Neural cell (in vitro differentiated cells): ENCODE measurements at regions not wholly inside any gene's neighbourhood (a gene's known extent, or its start where the extent isn't known, plus 50 kb on each side); places are given as distances from the start of the nearest gene placed in this dataset.
"Not testable (repeated sequence)": the region's sequence is repeated elsewhere in the genome, so short reads cannot be mapped to it uniquely, and the experiment has no call there.

Experiments
- H2AFZ ChIP-seq: fragments of 200-600, 300-800 bp; sonication (generic), shearing (Covaris generic); 2 replicates; pipeline ENCODE4 v1.6.0; 2014; ENCODE audit warnings: low read depth, mild to moderate bottlenecking, antibody characterized with exemption, low read length, moderate library complexity
- H3F3A ChIP-seq: fragments of 200-600 bp; shearing (Covaris generic); 2 replicates; pipeline ENCODE4 v1.6.1; 2016; ENCODE audit warnings: mild to moderate bottlenecking, moderate library complexity, mixed read lengths, antibody characterized with exemption, low read length; ENCODE audit not compliant: insufficient read depth, poor library complexity, severe bottlenecking
- H3K27ac ChIP-seq: fragments of 200-600, 300-800 bp; sonication (generic), shearing (Covaris generic); 2 replicates; pipeline ENCODE4 v1.5.1; 2014; ENCODE audit warnings: mild to moderate bottlenecking, low read length, moderate library complexity
- H3K27me3 ChIP-seq: fragments of 300-800, 200-600 bp; sonication (generic), shearing (Covaris generic); 2 replicates; pipeline ENCODE4 v1.6.0; 2014; ENCODE audit warnings: mild to moderate bottlenecking, low read depth, low read length, moderate library complexity; ENCODE audit not compliant: insufficient read depth
- H3K36me3 ChIP-seq: fragments of 300-800, 200-600 bp; sonication (generic), shearing (Covaris generic); 2 replicates; pipeline ENCODE4 v1.5.1; 2014; ENCODE audit warnings: mild to moderate bottlenecking, antibody characterized with exemption, low read length, moderate library complexity; ENCODE audit not compliant: insufficient read depth
- H3K4me2 ChIP-seq: fragments of 300-800, 200-600 bp; sonication (generic), shearing (Covaris generic); 2 replicates; pipeline ENCODE4 v1.6.0; 2014; ENCODE audit warnings: mild to moderate bottlenecking, low read length
- H3K4me3 ChIP-seq: fragments of 300-800, 200-600 bp; sonication (generic), shearing (Covaris generic); 2 replicates; pipeline ENCODE4 v1.5.1; 2014; ENCODE audit warnings: mild to moderate bottlenecking, low read length, moderate library complexity
- H3K79me2 ChIP-seq: fragments of 200-600 bp; shearing (Covaris generic); replicated peaks from 2 replicates; pipeline ENCODE4 v1.6.0; 2014; ENCODE audit warnings: mild to moderate bottlenecking, low read length, moderate library complexity; ENCODE audit not compliant: insufficient read depth
- H3K9ac ChIP-seq: fragments of 300-800, 200-600 bp; sonication (generic), shearing (Covaris generic); 2 replicates; pipeline ENCODE4 v1.6.1; 2016; ENCODE audit warnings: mild to moderate bottlenecking, low read length, mixed read lengths
- H3K9me2 ChIP-seq: fragments of 200-600 bp; shearing (Covaris generic); 2 replicates; pipeline ENCODE4 v1.6.1; 2016; ENCODE audit warnings: mild to moderate bottlenecking, low read length, mixed read lengths; ENCODE audit not compliant: insufficient read depth
- H3K9me3 ChIP-seq: fragments of 200-600, 300-800 bp; sonication (generic), shearing (Covaris generic); 2 replicates; pipeline ENCODE4 v1.6.1; 2016; ENCODE audit warnings: mild to moderate bottlenecking, mixed run types, low read length, moderate library complexity, mixed read lengths
- H4K20me1 ChIP-seq: fragments of 200-600 bp; shearing (Covaris generic); 2 replicates; pipeline ENCODE4 v1.6.1; 2016; ENCODE audit warnings: mild to moderate bottlenecking, mixed run types; ENCODE audit not compliant: insufficient read depth
- CTCF ChIP-seq: fragments of 450-650 bp; IDR thresholded peaks from 2 replicates; pipeline ENCODE4 v1.5.1; 2014; ENCODE audit warnings: antibody characterized with exemption, mild to moderate bottlenecking, moderate library complexity; ENCODE audit not compliant: poor library complexity, severe bottlenecking
- EP300 ChIP-seq: fragments of 450-650 bp; conservative IDR thresholded peaks from 2 replicates; pipeline ENCODE4 v1.6.1; 2014; ENCODE audit warnings: antibody characterized with exemption, mild to moderate bottlenecking, moderate library complexity; ENCODE audit not compliant: poor library complexity, severe bottlenecking
- EZH2 ChIP-seq: fragments of 200-600, 300-800 bp; shearing (Covaris generic), sonication (generic); IDR thresholded peaks from 2 replicates; pipeline ENCODE4 v1.6.1; 2014; ENCODE audit warnings: antibody characterized with exemption, low read length, borderline replicate concordance, mild to moderate bottlenecking; ENCODE audit not compliant: insufficient read depth, poor library complexity, severe bottlenecking
- MXI1 ChIP-seq: fragments of 450-650 bp; conservative IDR thresholded peaks from 2 replicates; pipeline ENCODE4 v1.6.1; 2014; ENCODE audit warnings: antibody characterized with exemption, mild to moderate bottlenecking; ENCODE audit not compliant: poor library complexity, severe bottlenecking
- POLR2AphosphoS5 ChIP-seq: IDR thresholded peaks from 2 replicates; pipeline ENCODE4 v1.6.1; 2012
- RAD21 ChIP-seq: fragments of 450-650 bp; conservative IDR thresholded peaks from 2 replicates; pipeline ENCODE4 v1.6.1; 2014; ENCODE audit warnings: antibody characterized with exemption, mild to moderate bottlenecking, moderate library complexity
- REST ChIP-seq: IDR thresholded peaks from 2 replicates; pipeline ENCODE4 v1.6.1; 2012; ENCODE audit warnings: borderline replicate concordance
- SMC3 ChIP-seq: fragments of 450-650 bp; conservative IDR thresholded peaks from 2 replicates; pipeline ENCODE4 v1.6.1; 2014; ENCODE audit warnings: antibody characterized with exemption, mild to moderate bottlenecking, moderate library complexity; ENCODE audit not compliant: poor library complexity
- TAF1 ChIP-seq: IDR thresholded peaks from 2 replicates; pipeline ENCODE4 v1.6.1; 2012; ENCODE audit warnings: low read depth

GRCh38 chr6:79372757-79373156 is 138.3 kb upstream of the HMGN3 start:
- no peaks in the 10 kb centered on the region for H3K79me2 ChIP-seq
- no peaks in the 10 kb centered on the region for H3K36me3 ChIP-seq
- no peak for TF ChIP-seq EZH2
- no peak for TF ChIP-seq POLR2AphosphoS5
- no peak for TF ChIP-seq REST
- no peak for TF ChIP-seq TAF1
- TF ChIP-seq CTCF = no peak
- no peak for TF ChIP-seq RAD21
- no peak for TF ChIP-seq SMC3
- no peak for TF ChIP-seq MXI1
- TF ChIP-seq EP300 = no peak
- no peak overlapping the region for H3K4me2 ChIP-seq
- H3K4me3 ChIP-seq = no peak overlapping the region
- no peaks in the 10 kb centered on the region for H4K20me1 ChIP-seq
- no peaks in the 10 kb centered on the region for H3K27me3 ChIP-seq
- H3K9ac ChIP-seq = no peak overlapping the region
- H3K9me3 ChIP-seq = peaks cover 5% of the 10 kb centered on the region
- H3K27ac ChIP-seq = no peak overlapping the region
- H3F3A ChIP-seq = no peaks in the 10 kb centered on the region
- H3K9me2 ChIP-seq = no peaks in the 10 kb centered on the region
- H2AFZ ChIP-seq = no peak overlapping the region

- Histone ChIP-seq H3K4me2 (no peak overlapping the region), H2AFZ (no peak overlapping the region), H3K36me3 (no peaks in the 10 kb centered on the region), H3K27ac (no peak overlapping the region), H3F3A (no peaks in the 10 kb centered on the region), H3K9me2 (no peaks in the 10 kb centered on the region), H3K4me3 (no peak overlapping the region), H3K27me3 (no peaks in the 10 kb centered on the region), H4K20me1 (no peaks in the 10 kb centered on the region), H3K9ac (no peak overlapping the region), H3K9me3 (peaks cover 5% of the 10 kb centered on the region), H3K79me2 (no peaks in the 10 kb centered on the region)
- no peak for TF ChIP-seq RAD21
- TF ChIP-seq POLR2AphosphoS5 = no peak
- no peak for TF ChIP-seq REST
- TF ChIP-seq EP300 = no peak
- no peak for TF ChIP-seq MXI1
- no peak for TF ChIP-seq TAF1
- TF ChIP-seq CTCF = no peak
- TF ChIP-seq SMC3 = no peak
- TF ChIP-seq EZH2 = no peak
Measured at GRCh38 chr6:79369026-79369425, 134.5 kb upstream of the HMGN3 start.

- not testable (repeated sequence) for H3K4me2 ChIP-seq, H3K36me3 ChIP-seq, H3K79me2 ChIP-seq, H3K27me3 ChIP-seq, H2AFZ ChIP-seq, H3K9me3 ChIP-seq, H3K9me2 ChIP-seq, H3F3A ChIP-seq, H3K9ac ChIP-seq, H3K27ac ChIP-seq, H3K4me3 ChIP-seq, H4K20me1 ChIP-seq
Measured at GRCh38 chr6:79363441-79363840, 129.0 kb upstream of the HMGN3 start.
